Smooth muscle cell of the brain vasculature (primary cell): ENCODE measurements at regions not wholly inside any gene's neighbourhood (a gene's known extent, or its start where the extent isn't known, plus 50 kb on each side); places are given as distances from the start of the nearest gene placed in this dataset.

Experiments
- DNase-seq: peaks from one replicate; pipeline ENCODE4 v3.0.0-alpha.2; 2012; ENCODE audit warnings: low read depth, low spot score

DNA sequence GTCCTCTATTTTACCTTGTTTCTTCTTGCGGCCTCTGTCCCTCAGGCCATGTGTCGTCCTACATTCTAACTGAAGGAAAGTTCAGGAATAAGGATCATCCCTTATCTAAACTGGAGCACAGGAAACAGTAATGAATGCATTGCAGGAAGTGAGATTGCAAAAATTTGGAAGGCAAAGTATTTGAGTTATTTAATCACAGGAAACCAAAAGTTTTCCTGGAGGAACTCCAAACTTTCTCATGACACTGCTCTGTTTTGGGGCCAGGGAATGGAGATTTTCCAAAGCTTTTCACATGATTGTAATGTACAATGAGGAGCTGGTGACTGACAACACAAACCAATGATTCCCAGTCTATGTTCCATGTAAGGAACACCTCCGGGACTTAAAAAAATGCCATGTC is 57.8 kb upstream of the PLSCR4 start:
- DNase-seq = no peak

DNA sequence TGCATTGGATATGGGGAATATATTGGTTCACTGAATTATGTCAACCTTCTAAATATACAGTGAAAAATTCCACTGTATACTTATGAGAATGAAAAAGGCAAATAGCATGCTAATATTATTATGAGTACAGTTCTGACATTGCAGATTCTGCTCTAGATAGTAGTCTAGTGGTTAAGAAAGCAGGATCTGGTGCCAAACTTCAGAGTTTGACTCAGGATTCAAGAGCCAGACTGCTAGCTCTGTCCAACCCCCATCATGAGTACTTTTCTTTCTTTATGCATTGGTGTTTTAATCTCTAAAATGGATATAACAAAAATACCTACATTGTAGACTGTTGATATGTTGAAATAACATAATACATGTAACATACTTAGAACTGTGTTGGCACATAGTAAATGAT is 57.3 kb upstream of the PLSCR4 start:
- no peak for DNase-seq

DNA sequence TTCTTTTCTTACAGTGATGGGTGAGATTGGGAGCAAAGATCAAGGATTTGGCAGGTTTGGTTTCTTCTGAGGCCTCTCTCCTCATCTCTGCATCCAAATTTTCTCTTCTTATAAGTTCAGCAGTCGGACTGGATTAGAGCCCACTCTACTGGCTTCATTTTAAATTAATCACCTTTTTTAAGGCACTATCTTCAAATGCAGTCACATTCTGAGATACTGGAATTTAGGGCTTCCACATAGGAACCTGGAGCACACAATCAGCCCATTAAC is 56.5 kb upstream of the PLSCR4 start:
- no peak for DNase-seq

DNA sequence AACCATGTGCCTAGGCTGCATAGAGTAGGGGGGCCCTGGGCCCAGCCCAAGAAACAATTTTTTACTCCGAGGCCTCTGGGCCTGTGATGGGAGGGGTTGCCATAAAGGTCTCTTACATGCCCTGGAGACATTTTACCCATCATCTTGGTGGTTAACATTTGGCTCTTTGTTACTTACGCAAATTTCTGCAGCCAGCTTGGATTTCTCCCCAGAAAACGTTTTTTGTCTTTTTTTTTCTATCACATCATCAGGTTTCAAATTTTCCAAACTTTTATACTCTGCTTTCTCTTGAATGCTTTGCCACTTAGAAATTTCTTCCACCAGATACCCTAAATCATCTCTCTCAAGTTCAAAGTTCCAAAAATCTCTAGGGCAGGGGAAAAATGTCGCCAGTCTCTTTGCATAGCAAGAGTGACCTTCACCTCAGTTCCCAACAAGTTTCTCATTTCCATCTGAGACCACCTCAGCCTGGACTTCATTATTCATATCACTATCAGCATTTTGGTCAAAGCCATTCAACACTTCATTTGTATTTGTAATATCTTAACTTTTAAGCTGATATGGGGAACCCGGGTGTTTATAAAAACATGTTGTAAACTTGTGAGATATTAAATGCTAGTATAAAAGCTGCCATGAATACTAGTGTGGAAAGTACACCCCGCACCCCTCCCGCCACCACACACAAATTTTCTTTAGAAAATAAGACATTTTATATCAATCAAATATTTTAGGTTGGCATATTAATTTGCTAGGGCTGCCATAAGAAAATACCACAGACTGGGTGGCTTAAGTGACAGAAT is 56.0 kb upstream of the PLSCR4 start:
- DNase-seq = no peak

DNA sequence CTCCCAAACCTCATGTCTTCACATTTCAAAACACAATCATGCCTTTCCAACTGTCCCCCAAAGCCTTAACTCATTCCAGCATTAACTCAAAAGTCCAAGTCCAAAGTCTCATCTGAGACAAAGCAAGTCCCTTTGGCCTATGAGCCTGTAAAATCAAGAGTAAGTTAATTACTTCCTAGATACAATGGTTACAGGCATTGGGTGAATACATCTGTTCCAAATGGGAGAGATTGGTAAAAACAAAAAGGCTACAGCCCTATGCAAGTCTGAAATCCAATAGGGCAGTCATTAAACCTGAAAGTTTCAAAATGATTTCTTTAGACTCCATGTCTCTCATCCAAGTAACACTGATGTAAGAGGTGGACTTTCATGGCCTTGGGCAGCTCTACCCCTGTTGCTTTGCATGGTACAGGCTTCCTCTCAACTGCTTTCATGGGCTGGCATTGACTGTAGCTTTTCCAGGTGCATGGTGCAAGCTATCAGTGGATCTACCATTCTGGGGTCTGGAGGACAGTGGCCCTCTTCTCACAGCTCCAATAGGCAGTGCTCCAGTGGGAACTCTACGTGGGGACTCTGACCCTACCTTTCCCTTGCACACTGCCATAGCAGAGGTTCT is 55.0 kb upstream of the PLSCR4 start:
- DNase-seq = no peak

DNA sequence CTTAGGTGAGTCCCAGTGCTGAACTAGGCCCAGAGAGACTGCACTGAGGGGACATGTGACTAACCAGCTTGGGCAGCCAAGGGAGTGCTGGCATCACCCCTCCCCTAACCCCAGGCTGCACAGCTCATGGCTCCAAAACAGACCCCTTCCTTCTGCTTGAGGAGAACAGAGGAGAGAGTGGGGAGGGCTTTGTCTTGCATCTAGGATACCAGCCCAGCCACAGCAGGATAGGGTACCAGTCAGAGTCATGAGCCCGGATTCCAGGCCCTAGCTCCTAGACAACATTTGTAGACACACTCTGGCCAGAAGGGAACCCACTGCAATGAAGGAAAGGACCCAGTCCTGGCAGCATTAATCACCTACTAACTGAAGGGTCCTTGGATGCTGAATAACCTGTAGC is 49.9 kb upstream of the PLSCR4 start:
- DNase-seq = no peak
